K562 (cell line): ENCODE measurements at regions not wholly inside any gene's neighbourhood (a gene's known extent, or its start where the extent isn't known, plus 50 kb on each side); places are given as distances from the start of the nearest gene placed in this dataset.

ENCODE experiments used
- ATAC-seq: fragments of 200-7000 bp; cut with Tn5 transposase; 3 replicates; pipeline ENCODE4 v1.9.1; 2020; ENCODE audit warnings: moderate library complexity
- BruUV-seq: library from RNA; stranded (reverse); fragments of 400-500 nt; replicated peaks from 2 replicates; lab custom pipeline; 2021; lab: Mats Ljungman, UMichigan
- CTCF ChIA-PET: fragments of 300-600 bp; formaldehyde crosslinking; extraction: SDS; loops from one replicate; lab custom pipeline; 2021; ENCODE audit warnings: low intra/inter-chr PET ratio; lab: Yijun Ruan, JAX
- POLR2A ChIA-PET: fragments of 300-600, 350-650 bp; sonication (Branson Sonifier 250); formaldehyde crosslinking; extraction: SDS; loops from one replicate; lab custom pipeline; 2021; ENCODE audit warnings: antibody characterized with exemption, inconsistent platforms; lab: Yijun Ruan, JAX
- DNase-seq, 4 experiments: peaks; one replicate each; pipeline versions ENCODE4 v3.0.0 to v3.0.0-alpha.2; 2011 to 2018; ENCODE audit warnings: low spot score in 3 of 4, mixed read lengths in 3 of 4; ENCODE audit errors: extremely low read depth in 1 of 4
- FAIRE-seq: peaks from 2 replicates; lab custom pipeline; 2011; peaks lifted over from hg19 to GRCh38; lab: Jason Lieb, UNC
- H2AFZ ChIP-seq: 2 replicates; pipeline ENCODE4 v1.6.0; 2011; ENCODE audit warnings: low read depth, low read length, control low read depth, inconsistent platforms
- H3K27ac ChIP-seq: fragments of 200-600 bp; 3 replicates; pipeline ENCODE4 v1.8.0; 2011; ENCODE audit warnings: low read depth, mild to moderate bottlenecking, control low read depth, inconsistent platforms, low read length, moderate library complexity, mixed read lengths; ENCODE audit errors: extremely low read depth
- H3K27me3 ChIP-seq, 2 experiments: fragments of 300-600 bp in 1 of 2; 2 replicates in 1 of 2; 3 replicates in 1 of 2; pipeline versions ENCODE4 v1.6.0 to v1.8.0; 2011; ENCODE audit warnings: inconsistent platforms in 2 of 2, low read length in 2 of 2, mild to moderate bottlenecking in 1 of 2, mixed read lengths in 1 of 2, moderate library complexity in 1 of 2; ENCODE audit not compliant: control insufficient read depth in 2 of 2, insufficient read depth in 2 of 2
- H3K36me3 ChIP-seq: fragments of 300-600 bp; 3 replicates; pipeline ENCODE4 v1.8.0; 2011; ENCODE audit warnings: mild to moderate bottlenecking, low read length, inconsistent platforms; ENCODE audit not compliant: control insufficient read depth, insufficient read depth
- H3K4me1 ChIP-seq, 2 experiments: fragments of 200-600 bp in 1 of 2; replicated peaks in 1 of 2; 2 replicates in 1 of 2; 3 replicates in 1 of 2; pipeline versions ENCODE4 v1.5.1 to v1.8.0; 2011; ENCODE audit warnings: inconsistent platforms in 2 of 2, low read length in 2 of 2, mild to moderate bottlenecking in 1 of 2, mixed read lengths in 1 of 2, moderate library complexity in 1 of 2; ENCODE audit not compliant: control insufficient read depth in 2 of 2, insufficient read depth in 2 of 2
- H3K4me2 ChIP-seq: 2 replicates; pipeline ENCODE4 v1.6.1; 2011; ENCODE audit warnings: low read length, control low read depth, inconsistent platforms, mixed read lengths; ENCODE audit not compliant: insufficient read depth
- H3K4me3 ChIP-seq: fragments of 200-600 bp; sonication (generic), shearing (Covaris generic); 2 replicates; pipeline ENCODE4 v1.5.1; 2016; ENCODE audit warnings: control low read depth, inconsistent platforms
- H3K79me2 ChIP-seq: fragments of 200-600 bp; 3 replicates; pipeline ENCODE4 v1.8.0; 2011; ENCODE audit warnings: low read length, inconsistent platforms; ENCODE audit not compliant: control insufficient read depth, insufficient read depth
- H3K9ac ChIP-seq, 2 experiments: 2 replicates each; pipeline versions ENCODE4 v1.6.0 to v1.6.1; 2011; ENCODE audit warnings: low read depth in 2 of 2, low read length in 2 of 2, control low read depth in 1 of 2, inconsistent platforms in 1 of 2, mild to moderate bottlenecking in 1 of 2, mixed read lengths in 1 of 2; ENCODE audit not compliant: insufficient read depth in 1 of 2
- H3K9me1 ChIP-seq: one replicate; pipeline ENCODE4 v1.6.0; 2011; ENCODE audit warnings: inconsistent platforms, mild to moderate bottlenecking, low read length, moderate library complexity; ENCODE audit not compliant: control insufficient read depth, insufficient read depth
- H3K9me3 ChIP-seq: replicated peaks from 2 replicates; pipeline ENCODE4 v1.5.1; 2011; ENCODE audit warnings: low read depth, low read length, inconsistent platforms; ENCODE audit not compliant: control insufficient read depth, insufficient read depth
- H4K20me1 ChIP-seq: replicated peaks from 2 replicates; pipeline ENCODE4 v1.6.1; 2011; ENCODE audit warnings: low read length, inconsistent platforms, mixed read lengths; ENCODE audit not compliant: control insufficient read depth, insufficient read depth
- COPS2 ChIP-seq: fragments of 450-650 bp; conservative IDR thresholded peaks from 2 replicates; pipeline ENCODE4 v1.6.1; 2016; ENCODE audit warnings: mild to moderate bottlenecking, moderate library complexity
- ILF3 ChIP-seq: fragments of 450-650 bp; IDR thresholded peaks from 2 replicates; pipeline ENCODE4 v1.6.1; 2018; ENCODE audit warnings: antibody characterized with exemption, mild to moderate bottlenecking, moderate library complexity, borderline replicate concordance
- MAFG ChIP-seq: fragments of 450-650 bp; conservative IDR thresholded peaks from 2 replicates; pipeline ENCODE4 v1.6.1; 2016; ENCODE audit warnings: missing genetic modification characterization, missing compliant biosample characterization
- NCOA4 ChIP-seq: fragments of 450-650 bp; IDR thresholded peaks from 2 replicates; pipeline ENCODE4 v1.6.1; 2018; ENCODE audit warnings: mild to moderate bottlenecking; ENCODE audit not compliant: partially characterized antibody
- PPARD ChIP-seq: fragments of 250-450 bp; sonication (Bioruptor Pico); IDR thresholded peaks from 2 replicates; pipeline ENCODE4 v1.8.0; 2022; ENCODE audit warnings: inconsistent platforms, mild to moderate bottlenecking, moderate library complexity
- RBM17 ChIP-seq: fragments of 200-400 bp; formaldehyde crosslinking; IDR thresholded peaks from 2 replicates; pipeline ENCODE4 v1.6.1; 2017; ENCODE audit warnings: low read depth, mild to moderate bottlenecking, low read length, borderline replicate concordance
- SRSF9 ChIP-seq: fragments of 200-400 bp; formaldehyde crosslinking; IDR thresholded peaks from 2 replicates; pipeline ENCODE4 v1.6.1; 2017; ENCODE audit warnings: low read depth, low read length, borderline replicate concordance
- STAT5B ChIP-seq: fragments of 250-450 bp; sonication (Bioruptor Pico); IDR thresholded peaks from 2 replicates; pipeline ENCODE4 v1.8.0; 2021; ENCODE audit warnings: mild to moderate bottlenecking, inconsistent platforms
- TAF9B ChIP-seq: fragments of 450-650 bp; IDR thresholded peaks from 2 replicates; pipeline ENCODE4 v1.6.1; 2018; ENCODE audit warnings: mild to moderate bottlenecking; ENCODE audit not compliant: partially characterized antibody
- TFAP4 ChIP-seq: sonication (generic); formaldehyde crosslinking; IDR thresholded peaks from 2 replicates; pipeline ENCODE4 v1.8.0; 2022; ENCODE audit warnings: missing genetic modification reagents, mild to moderate bottlenecking, moderate library complexity, borderline replicate concordance
- THRAP3 ChIP-seq: fragments of 450-650 bp; IDR thresholded peaks from 2 replicates; pipeline ENCODE4 v1.6.1; 2016; ENCODE audit warnings: mild to moderate bottlenecking, inconsistent platforms, borderline replicate concordance
- ZNF398 ChIP-seq: fragments of 250-450 bp; sonication (Bioruptor Pico); IDR thresholded peaks from 2 replicates; pipeline ENCODE4 v1.8.0; 2021; ENCODE audit warnings: moderate library complexity, mild to moderate bottlenecking, inconsistent platforms
- ZNF431 ChIP-seq: sonication (generic); formaldehyde crosslinking; IDR thresholded peaks from 2 replicates; pipeline ENCODE4 v1.8.0; 2022; ENCODE audit warnings: mild to moderate bottlenecking, missing genetic modification reagents
- ZNF551 ChIP-seq: fragments of 250-450 bp; sonication (Bioruptor Pico); IDR thresholded peaks from 2 replicates; pipeline ENCODE4 v1.5.0; 2021; ENCODE audit warnings: mild to moderate bottlenecking, moderate library complexity
- ZNF695 ChIP-seq: fragments of 450-650 bp; formaldehyde crosslinking; IDR thresholded peaks from 2 replicates; pipeline ENCODE4 v1.4.0; 2020; ENCODE audit warnings: mild to moderate bottlenecking, moderate library complexity
- WGBS: fragments of 100-300 bp; shearing (Covaris generic); methylation state at CpG from one replicate; pipeline ENCODE4 v1.1.6; 2016; ENCODE audit warnings: low coverage, mixed read lengths; ENCODE audit not compliant: insufficient coverage; ENCODE audit errors: missing lambda C conversion rate; 5-methylcytosine and 5-hydroxymethylcytosine counted together
- in situ Hi-C: fragments of 300-500 bp; cut with MboI; formaldehyde crosslinking; loops from 4 replicates; pipeline ENCODE4 v1.15.0; 2018; ENCODE audit warnings: inconsistent platforms, mixed read lengths
- intact Hi-C: fragments of 100-400 bp; cut with micrococcal nuclease; formaldehyde crosslinking; loops from 2 replicates; pipeline ENCODE4 v1.14.2; 2022

GRCh38 chr18:25433590-25433989 lies 81.6 kb upstream of the ZNF521 start:
- H3K4me2 ChIP-seq = no peak overlapping the region
- H3K9me1 ChIP-seq = no peaks in the 10 kb centered on the region
- DNase-seq (no peak), FAIRE-seq (no peak), ATAC-seq (no peak)
- no peaks in the 10 kb centered on the region for H4K20me1 ChIP-seq
- no peak overlapping the region for H3K9ac ChIP-seq
- H3K27ac ChIP-seq = no peak overlapping the region
- H3K4me1 ChIP-seq = no peaks in the 10 kb centered on the region
- ChIA-PET POLR2A (no interaction called here), CTCF (no interaction called here)
- in situ Hi-C loops (no loop called here), intact Hi-C loops (no loop called here)
- H3K36me3 ChIP-seq = no peaks in the 10 kb centered on the region
- H3K4me3 ChIP-seq = no peak overlapping the region
- H3K27me3 ChIP-seq = no peaks in the 10 kb centered on the region
- H3K79me2 ChIP-seq = no peaks in the 10 kb centered on the region
- whole genome bisulfite sequencing = 1% methylated on average over 3 of the region's 3 CpGs
- no peaks in the 10 kb centered on the region for H3K9me3 ChIP-seq
- no peak overlapping the region for H2AFZ ChIP-seq
- no peak for TF ChIP-seq SRSF9
- no peak for TF ChIP-seq STAT5B (CRISPR knock-in tag)
- no peak for TF ChIP-seq ZNF551 (CRISPR knock-in tag)
- BruUV-seq = no TSS peak

- FAIRE-seq (no peak), DNase-seq (no peak)
- POLR2A ChIA-PET = no interaction called here
Observed at GRCh38 chr18:25425024-25425423, 73.1 kb upstream of the ZNF521 start.

More at GRCh38 chr18:25425024-25425423, 73.1 kb upstream of the ZNF521 start:
- Histone ChIP-seq H4K20me1 (no peaks in the 10 kb centered on the region), H3K27ac (no peak overlapping the region), H3K27me3 (no peaks in the 10 kb centered on the region), H3K9ac (no peak overlapping the region), H3K9me3 (no peaks in the 10 kb centered on the region), H3K4me3 (no peak overlapping the region), H2AFZ (no peak overlapping the region), H3K4me2 (no peak overlapping the region), H3K36me3 (no peaks in the 10 kb centered on the region), H3K4me1 (no peaks in the 10 kb centered on the region), H3K79me2 (no peaks in the 10 kb centered on the region), H3K9me1 (no peaks in the 10 kb centered on the region)
- no TSS peak for BruUV-seq
- in situ Hi-C loops = no loop called here
- 0% methylated on average over 5 of the region's 5 CpGs for WGBS
- TF ChIP-seq TFAP4 (no peak), MAFG (no peak), TAF9B (no peak), RBM17 (no peak), THRAP3 (no peak), PPARD (CRISPR knock-in tag) (no peak), STAT5B (CRISPR knock-in tag) (no peak), ILF3 (no peak), ZNF398 (CRISPR knock-in tag) (no peak), COPS2 (no peak), NCOA4 (no peak), ZNF431 (CRISPR knock-in tag) (no peak), ZNF695 (CRISPR knock-in tag) (no peak)
- CTCF ChIA-PET = no interaction called here
- intact Hi-C loops = no loop called here
- ATAC-seq = no peak
